Activated CD4-positive, alpha-beta T cell treated with anti-CD3 and anti-CD28 coated beads for 36 hours (primary cell): ENCODE measurements at regions not wholly inside any gene's neighbourhood (a gene's known extent, or its start where the extent isn't known, plus 50 kb on each side); places are given as distances from the start of the nearest gene placed in this dataset.
"Not testable (repeated sequence)": the region's sequence is repeated elsewhere in the genome, so short reads cannot be mapped to it uniquely, and the experiment has no call there.

Source experiments
- ATAC-seq: fragments of 200-7000 bp; cut with Tn5 transposase; one replicate; pipeline ENCODE4 v1.10.0; 2021; ENCODE audit warnings: mild to moderate bottlenecking, moderate library complexity
- CTCF ChIA-PET: fragments of 350-600 bp; sonication (Branson Sonifier 250); formaldehyde crosslinking; loops from one replicate; lab custom pipeline; 2021; ENCODE audit warnings: antibody characterized with exemption; lab: Charles Lee
- POLR2A ChIA-PET: fragments of 350-600 bp; sonication (Branson Sonifier 250); formaldehyde crosslinking; loops from one replicate; lab custom pipeline; 2021; ENCODE audit warnings: antibody characterized with exemption, inconsistent platforms; lab: Charles Lee
- DNase-seq: peaks from one replicate; pipeline ENCODE4 v3.0.0-alpha.2; 2020
- H3K27ac Mint-ChIP-seq: one replicate; pipeline ENCODE4 v1.8.0; 2021; ENCODE audit warnings: mixed read lengths
- H3K27me3 Mint-ChIP-seq: one replicate; pipeline ENCODE4 v1.8.0; 2021; ENCODE audit warnings: mixed read lengths
- H3K36me3 Mint-ChIP-seq: one replicate; pipeline ENCODE4 v1.8.0; 2021; ENCODE audit warnings: low read depth, mixed read lengths
- H3K4me1 Mint-ChIP-seq: one replicate; pipeline ENCODE4 v1.8.0; 2021; ENCODE audit warnings: mixed read lengths
- H3K4me3 Mint-ChIP-seq: one replicate; pipeline ENCODE4 v1.8.0; 2021; ENCODE audit warnings: mild to moderate bottlenecking, moderate library complexity, mixed read lengths
- H3K9me3 Mint-ChIP-seq: one replicate; pipeline ENCODE4 v1.8.0; 2021; ENCODE audit warnings: low read depth, mixed read lengths
- intact Hi-C, 2 experiments: fragments of 100-400 bp; cut with DNase I in 1 of 2; cut with micrococcal nuclease in 1 of 2; formaldehyde crosslinking; loops; one replicate each; pipeline versions ENCODE4 v1.14.2 to v1.15.1; 2022 to 2024; cut with DNase I, micrococcal nuclease

- Mint-ChIP-seq H3K27me3 (peaks cover 3% of the 10 kb centered on the region), H3K4me1 (no peaks in the 10 kb centered on the region), H3K4me3 (no peak overlapping the region), H3K9me3 (no peaks in the 10 kb centered on the region), H3K27ac (no peak overlapping the region), H3K36me3 (no peaks in the 10 kb centered on the region)
- ATAC-seq, result no peak
- POLR2A ChIA-PET, result no interaction called here
- no peak for DNase-seq
- CTCF ChIA-PET, result no interaction called here
- intact Hi-C loops, result no loop called here
Measured at GRCh38 chr20:40282941-40283340, 406.1 kb downstream of the MAFB start.

GRCh38 chr20:40282541-40282940 lies 406.5 kb downstream of the MAFB start:
- Mint-ChIP-seq H3K27me3 (peaks cover 3% of the 10 kb centered on the region), H3K36me3 (no peaks in the 10 kb centered on the region), H3K27ac (no peak overlapping the region), H3K9me3 (no peaks in the 10 kb centered on the region), H3K4me1 (no peaks in the 10 kb centered on the region), H3K4me3 (no peak overlapping the region)
- ChIA-PET CTCF (no interaction called here), POLR2A (no interaction called here)
- intact Hi-C loops, result no loop called here
- DNase-seq (no peak), ATAC-seq (no peak)

GRCh38 chr20:40280616-40281015 lies 408.4 kb downstream of the MAFB start:
- intact Hi-C loops, result no loop called here
- no peaks in the 10 kb centered on the region for H3K4me1 Mint-ChIP-seq
- ATAC-seq, result no peak
- ChIA-PET POLR2A (no interaction called here), CTCF (no interaction called here)
- no peaks in the 10 kb centered on the region for H3K36me3 Mint-ChIP-seq
- no peaks in the 10 kb centered on the region for H3K9me3 Mint-ChIP-seq
- no peak overlapping the region for H3K4me3 Mint-ChIP-seq
- peaks cover 3% of the 10 kb centered on the region for H3K27me3 Mint-ChIP-seq
- no peak overlapping the region for H3K27ac Mint-ChIP-seq
- no peak for DNase-seq

GRCh38 chr20:40279390-40279789 lies 409.6 kb downstream of the MAFB start:
- no peak for ATAC-seq

GRCh38 chr20:40278673-40279072 lies 410.4 kb downstream of the MAFB start:
- H3K36me3 Mint-ChIP-seq, result no peaks in the 10 kb centered on the region
- ATAC-seq, result no peak
- intact Hi-C loops, result no loop called here
- H3K27me3 Mint-ChIP-seq, result peaks cover 3% of the 10 kb centered on the region
- H3K27ac Mint-ChIP-seq, result no peak overlapping the region
- H3K4me3 Mint-ChIP-seq, result no peak overlapping the region
- H3K4me1 Mint-ChIP-seq, result no peaks in the 10 kb centered on the region
- ChIA-PET POLR2A (no interaction called here), CTCF (interaction anchor here (0.7 to 1.0 kb wide), 2 partner anchors 10 to 32 kb away, joined by 3 read pairs; no protein-coding TSS in a partner anchor)
- no peaks in the 10 kb centered on the region for H3K9me3 Mint-ChIP-seq
- DNase-seq, result no peak

More at GRCh38 chr20:40279390-40279789, 409.6 kb downstream of the MAFB start:
- no peak overlapping the region for H3K4me3 Mint-ChIP-seq
- ChIA-PET POLR2A (no interaction called here), CTCF (interaction anchor here (1.0 kb wide), 1 partner anchor 32 kb away, joined by 3 read pairs; no protein-coding TSS in a partner anchor)
- no peaks in the 10 kb centered on the region for H3K9me3 Mint-ChIP-seq
- no peaks in the 10 kb centered on the region for H3K4me1 Mint-ChIP-seq
- H3K27ac Mint-ChIP-seq, result no peak overlapping the region
- intact Hi-C loops, result no loop called here
- peaks cover 3% of the 10 kb centered on the region for H3K27me3 Mint-ChIP-seq
- DNase-seq, result no peak
- no peaks in the 10 kb centered on the region for H3K36me3 Mint-ChIP-seq

GRCh38 chr20:40276301-40276700 lies 412.7 kb downstream of the MAFB start:
- H3K36me3 Mint-ChIP-seq, result no peaks in the 10 kb centered on the region
- intact Hi-C loops, result no loop called here
- H3K27ac Mint-ChIP-seq, result no peak overlapping the region
- no peaks in the 10 kb centered on the region for H3K4me1 Mint-ChIP-seq
- ATAC-seq (no peak), DNase-seq (no peak)
- peaks cover 3% of the 10 kb centered on the region for H3K27me3 Mint-ChIP-seq
- POLR2A ChIA-PET, result no interaction called here
- H3K4me3 Mint-ChIP-seq, result no peak overlapping the region
- no peaks in the 10 kb centered on the region for H3K9me3 Mint-ChIP-seq
- CTCF ChIA-PET, result no interaction called here

- ATAC-seq, result no peak
- CTCF ChIA-PET, result no interaction called here
- no peaks in the 10 kb centered on the region for H3K36me3 Mint-ChIP-seq
- no peak overlapping the region for H3K4me3 Mint-ChIP-seq
- POLR2A ChIA-PET, result no interaction called here
- intact Hi-C loops, result no loop called here
- H3K27ac Mint-ChIP-seq, result no peak overlapping the region
- H3K9me3 Mint-ChIP-seq, result no peaks in the 10 kb centered on the region
- H3K27me3 Mint-ChIP-seq, result peaks cover 2% of the 10 kb centered on the region
- no peak for DNase-seq
- no peaks in the 10 kb centered on the region for H3K4me1 Mint-ChIP-seq
Measured at GRCh38 chr20:40275738-40276137, 413.3 kb downstream of the MAFB start.

GRCh38 chr20:40274912-40275533 lies 414.0 kb downstream of the MAFB start:
- ChIA-PET CTCF (no interaction called here), POLR2A (no interaction called here)
- intact Hi-C loops, result no loop called here
- Mint-ChIP-seq H3K4me1 (no peaks in the 10 kb centered on the region), H3K4me3 (no peak overlapping the region), H3K27ac (no peak overlapping the region), H3K27me3 (peaks cover 1% of the 10 kb centered on the region), H3K36me3 (no peaks in the 10 kb centered on the region), H3K9me3 (no peaks in the 10 kb centered on the region)
- no peak for DNase-seq
- no peak for ATAC-seq

GRCh38 chr20:40269274-40269673 lies 419.8 kb downstream of the MAFB start:
- ATAC-seq, POLR2A ChIA-PET, H3K27ac Mint-ChIP-seq: not testable (repeated sequence)

GRCh38 chr20:40268321-40269075 lies 420.5 kb downstream of the MAFB start:
- intact Hi-C loops, result no loop called here
- no peak overlapping the region for H3K4me3 Mint-ChIP-seq
- ATAC-seq, result no peak
- DNase-seq, result no peak
- peaks cover 2% of the 10 kb centered on the region for H3K27me3 Mint-ChIP-seq
- H3K36me3 Mint-ChIP-seq, result no peaks in the 10 kb centered on the region
- H3K4me1 Mint-ChIP-seq, result no peaks in the 10 kb centered on the region
- no peaks in the 10 kb centered on the region for H3K9me3 Mint-ChIP-seq
- ChIA-PET CTCF (interaction anchor here (0.6 to 2.1 kb wide), 3 partner anchors 10 to 695 kb away, joined by 3 to 5 read pairs (median 3); partner anchors contain the start of gene MAFB), POLR2A (no interaction called here)
- no peak overlapping the region for H3K27ac Mint-ChIP-seq

More at GRCh38 chr20:40269274-40269673, 419.8 kb downstream of the MAFB start:
- H3K9me3 Mint-ChIP-seq, H3K4me1 Mint-ChIP-seq, DNase-seq, intact Hi-C loops, H3K4me3 Mint-ChIP-seq, H3K27me3 Mint-ChIP-seq, H3K36me3 Mint-ChIP-seq: not testable (repeated sequence)
- CTCF ChIA-PET, result interaction anchor here (0.7 kb wide), 1 partner anchor 9 kb away, joined by 3 read pairs; no protein-coding TSS in a partner anchor

- ChIA-PET POLR2A (no interaction called here), CTCF (no interaction called here)
- Mint-ChIP-seq H3K4me3 (no peak overlapping the region), H3K4me1 (no peaks in the 10 kb centered on the region), H3K9me3 (no peaks in the 10 kb centered on the region), H3K27me3 (peaks cover 2% of the 10 kb centered on the region), H3K36me3 (no peaks in the 10 kb centered on the region), H3K27ac (no peak overlapping the region)
- DNase-seq (peak; percentile 7), ATAC-seq (no peak)
- intact Hi-C loops, result loop anchor here in 1 of 2 experiments (1.0 kb wide), 1 partner anchor 424 kb away; no protein-coding TSS in a partner anchor
Measured at GRCh38 chr20:40265825-40266533, 423.1 kb downstream of the MAFB start.
